ENCODE measurements at regions not wholly inside any gene's neighbourhood (a gene's known extent, or its start where the extent isn't known, plus 50 kb on each side); places are given as distances from the start of the nearest gene placed in this dataset.

- no peak for TF ChIP-seq CTCF (IDR thresholded peaks at IDR 0.05)
- TF ChIP-seq POLR2A (IDR thresholded peaks at IDR 0.05), result no peak
- TF ChIP-seq POLR2AphosphoS5 (IDR thresholded peaks at IDR 0.05), result no peak
These were observed 661.5 kb upstream of the FRG1 start for GRCh38 chr4:189279188-189279587.
